ENCODE measurements at regions not wholly inside any gene's neighbourhood (a gene's known extent, or its start where the extent isn't known, plus 50 kb on each side); places are given as distances from the start of the nearest gene placed in this dataset.
A peak's percentile ranks its signal among the peaks of the same experiment; 100 is the strongest.

DNA sequence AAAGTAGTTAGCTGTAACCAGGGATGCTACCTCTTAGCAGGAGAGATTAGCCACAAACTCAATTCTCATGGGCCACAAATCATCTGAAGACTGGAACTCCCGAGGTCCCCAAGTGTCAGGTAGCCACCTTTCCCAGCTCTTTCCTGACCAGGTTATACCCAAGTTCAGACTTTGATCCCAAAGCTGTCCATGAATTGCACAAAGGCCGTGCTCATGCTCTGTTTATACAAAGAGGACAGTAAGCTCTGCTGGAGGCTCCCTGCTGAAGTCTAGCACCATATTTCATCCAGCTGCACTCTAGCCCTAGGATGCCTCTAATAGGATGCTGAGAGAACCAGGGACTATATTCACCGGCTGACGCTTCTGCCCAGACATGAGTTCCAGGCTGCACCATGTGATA is 271.0 kb upstream of the ADAMTSL1 start:
- TF ChIP-seq, protein P1, sequence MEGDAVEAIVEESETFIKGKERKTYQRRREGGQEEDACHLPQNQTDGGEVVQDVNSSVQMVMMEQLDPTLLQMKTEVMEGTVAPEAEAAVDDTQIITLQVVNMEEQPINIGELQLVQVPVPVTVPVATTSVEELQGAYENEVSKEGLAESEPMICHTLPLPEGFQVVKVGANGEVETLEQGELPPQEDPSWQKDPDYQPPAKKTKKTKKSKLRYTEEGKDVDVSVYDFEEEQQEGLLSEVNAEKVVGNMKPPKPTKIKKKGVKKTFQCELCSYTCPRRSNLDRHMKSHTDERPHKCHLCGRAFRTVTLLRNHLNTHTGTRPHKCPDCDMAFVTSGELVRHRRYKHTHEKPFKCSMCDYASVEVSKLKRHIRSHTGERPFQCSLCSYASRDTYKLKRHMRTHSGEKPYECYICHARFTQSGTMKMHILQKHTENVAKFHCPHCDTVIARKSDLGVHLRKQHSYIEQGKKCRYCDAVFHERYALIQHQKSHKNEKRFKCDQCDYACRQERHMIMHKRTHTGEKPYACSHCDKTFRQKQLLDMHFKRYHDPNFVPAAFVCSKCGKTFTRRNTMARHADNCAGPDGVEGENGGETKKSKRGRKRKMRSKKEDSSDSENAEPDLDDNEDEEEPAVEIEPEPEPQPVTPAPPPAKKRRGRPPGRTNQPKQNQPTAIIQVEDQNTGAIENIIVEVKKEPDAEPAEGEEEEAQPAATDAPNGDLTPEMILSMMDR (IDR thresholded peaks at IDR 0.05; ENCODE audit: low read length) = no peak
- TF ChIP-seq EZH2phosphoT487 (IDR thresholded peaks at IDR 0.05; ENCODE audit: low read length) = no peak
- TF ChIP-seq EZH2 (optimal IDR thresholded peaks at IDR 0.05; ENCODE audit: low read depth, low read length) = no peak
- no peak for DNase-seq
- Histone ChIP-seq H3K27ac (ENCODE audit: low read length) (no peak overlapping the region), H3K79me2 (ENCODE audit: low read length) (no peaks in the 10 kb centered on the region), H2AFZ (ENCODE audit: low read length) (no peak overlapping the region), H3K27me3 (replicated peaks; ENCODE audit: insufficient read depth, low read length) (no peaks in the 10 kb centered on the region), H3K9me2 (replicated peaks; ENCODE audit: insufficient read depth, low read length) (no peaks in the 10 kb centered on the region), H3F3A (ENCODE audit: insufficient read depth, low read length) (no peaks in the 10 kb centered on the region), H3K4me3 (ENCODE audit: low read length) (no peak overlapping the region), H3K9me3 (replicated peaks; ENCODE audit: insufficient read depth, low read length) (no peaks in the 10 kb centered on the region), H3K36me3 (replicated peaks; ENCODE audit: insufficient read depth, low read length) (no peaks in the 10 kb centered on the region), H3K4me1 (ENCODE audit: low read length) (no peaks in the 10 kb centered on the region), H3K9ac (ENCODE audit: low read length) (no peak overlapping the region), H4K20me1 (ENCODE audit: insufficient read depth, low read length) (no peaks in the 10 kb centered on the region), H3K4me2 (ENCODE audit: low read depth, low read length) (no peak overlapping the region)

DNA sequence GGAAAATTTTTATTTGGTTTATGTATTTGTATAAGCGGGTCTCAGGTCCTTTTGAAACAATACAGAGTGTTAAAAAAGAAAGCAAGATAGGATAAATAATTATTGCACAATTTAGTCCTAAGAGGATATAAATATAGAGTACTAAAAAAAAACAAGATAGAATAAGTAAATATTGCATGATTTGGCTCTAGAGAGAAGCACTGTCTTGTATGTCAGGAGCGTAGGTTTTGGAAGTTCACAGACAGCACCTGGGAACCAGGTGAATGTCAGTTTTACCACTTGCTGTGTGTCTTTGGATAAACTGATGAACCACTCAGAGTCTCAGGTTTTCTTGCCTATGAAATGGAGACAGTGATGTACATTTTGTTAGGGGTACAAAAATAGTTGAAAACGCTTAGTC is 266.2 kb upstream of the ADAMTSL1 start:
- H3F3A ChIP-seq (ENCODE audit: insufficient read depth, low read length) = no peaks in the 10 kb centered on the region
- H3K79me2 ChIP-seq (ENCODE audit: low read length) = no peaks in the 10 kb centered on the region
- no peak for DNase-seq
- H3K27me3 ChIP-seq (replicated peaks; ENCODE audit: insufficient read depth, low read length) = no peaks in the 10 kb centered on the region
- no peak overlapping the region for H2AFZ ChIP-seq (ENCODE audit: low read length)
- no peaks in the 10 kb centered on the region for H3K9me3 ChIP-seq (replicated peaks; ENCODE audit: insufficient read depth, low read length)
- no peaks in the 10 kb centered on the region for H3K4me1 ChIP-seq (ENCODE audit: low read length)
- no peak overlapping the region for H3K27ac ChIP-seq (ENCODE audit: low read length)
- no peaks in the 10 kb centered on the region for H3K9me2 ChIP-seq (replicated peaks; ENCODE audit: insufficient read depth, low read length)
- no peak overlapping the region for H3K4me3 ChIP-seq (ENCODE audit: low read length)
- H3K4me2 ChIP-seq (ENCODE audit: low read depth, low read length) = no peak overlapping the region
- no peaks in the 10 kb centered on the region for H4K20me1 ChIP-seq (ENCODE audit: insufficient read depth, low read length)
- H3K36me3 ChIP-seq (replicated peaks; ENCODE audit: insufficient read depth, low read length) = no peaks in the 10 kb centered on the region
- no peak overlapping the region for H3K9ac ChIP-seq (ENCODE audit: low read length)
- TF ChIP-seq, protein P1 (IDR thresholded peaks at IDR 0.05; ENCODE audit: low read length) = no peak
- TF ChIP-seq EZH2 (optimal IDR thresholded peaks at IDR 0.05; ENCODE audit: low read depth, low read length) (no peak), EZH2phosphoT487 (IDR thresholded peaks at IDR 0.05; ENCODE audit: low read length) (no peak)

GRCh38 chr9:18208166-18209059 is 265.5 kb upstream of the ADAMTSL1 start:
- DNase-seq = peak; percentile 18
- H3K27ac ChIP-seq (ENCODE audit: low read length) = no peak overlapping the region
- no peaks in the 10 kb centered on the region for H3K9me2 ChIP-seq (replicated peaks; ENCODE audit: insufficient read depth, low read length)
- no peaks in the 10 kb centered on the region for H4K20me1 ChIP-seq (ENCODE audit: insufficient read depth, low read length)
- no peaks in the 10 kb centered on the region for H3K27me3 ChIP-seq (replicated peaks; ENCODE audit: insufficient read depth, low read length)
- H3K36me3 ChIP-seq (replicated peaks; ENCODE audit: insufficient read depth, low read length) = no peaks in the 10 kb centered on the region
- TF ChIP-seq, protein P1 (IDR thresholded peaks at IDR 0.05; ENCODE audit: low read length) = peak; percentile 41
- TF ChIP-seq EZH2 (optimal IDR thresholded peaks at IDR 0.05; ENCODE audit: low read depth, low read length) = no peak
- H3K4me3 ChIP-seq (ENCODE audit: low read length) = no peak overlapping the region
- no peaks in the 10 kb centered on the region for H3K9me3 ChIP-seq (replicated peaks; ENCODE audit: insufficient read depth, low read length)
- no peak overlapping the region for H2AFZ ChIP-seq (ENCODE audit: low read length)
- no peak overlapping the region for H3K9ac ChIP-seq (ENCODE audit: low read length)
- no peaks in the 10 kb centered on the region for H3K79me2 ChIP-seq (ENCODE audit: low read length)
- H3F3A ChIP-seq (ENCODE audit: insufficient read depth, low read length) = no peaks in the 10 kb centered on the region
- no peaks in the 10 kb centered on the region for H3K4me1 ChIP-seq (ENCODE audit: low read length)
- H3K4me2 ChIP-seq (ENCODE audit: low read depth, low read length) = no peak overlapping the region

Data from MM.1S (cell line).